AG09319 (cell line): ENCODE measurements at regions not wholly inside any gene's neighbourhood (a gene's known extent, or its start where the extent isn't known, plus 50 kb on each side); places are given as distances from the start of the nearest gene placed in this dataset.

ENCODE experiments used
- DNase-seq: peaks from one replicate; pipeline ENCODE4 v3.0.0-alpha.2; 2010; ENCODE audit warnings: low read depth; ENCODE audit errors: extremely low read depth
- TF ChIP-seq, protein P1 (sequence below): IDR thresholded peaks from 2 replicates; pipeline ENCODE4 v1.5.1; 2011; ENCODE audit warnings: low read depth, mild to moderate bottlenecking, inconsistent platforms, low read length, moderate library complexity

DNA sequence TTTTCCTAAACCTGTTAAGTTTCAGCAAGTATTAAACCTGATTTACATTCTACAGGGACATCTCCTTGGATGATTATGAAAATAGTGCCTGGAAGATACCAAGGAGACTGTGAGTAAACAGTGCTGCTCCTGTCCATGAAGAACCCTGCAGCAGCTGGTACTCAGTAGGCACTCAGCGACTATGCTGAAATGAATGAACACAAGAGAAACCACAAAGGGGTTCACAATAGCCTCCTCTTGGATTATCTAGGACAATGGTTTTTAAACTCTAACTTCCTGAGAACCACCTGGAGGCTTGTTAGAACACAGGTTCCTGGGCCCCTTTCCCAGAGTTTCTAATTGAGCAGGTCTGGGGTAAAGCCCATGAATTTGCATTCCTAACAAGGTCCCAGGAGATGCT is 488.4 kb upstream of the UBE2E2 start:
- DNase-seq: no peak
- TF ChIP-seq, protein P1, sequence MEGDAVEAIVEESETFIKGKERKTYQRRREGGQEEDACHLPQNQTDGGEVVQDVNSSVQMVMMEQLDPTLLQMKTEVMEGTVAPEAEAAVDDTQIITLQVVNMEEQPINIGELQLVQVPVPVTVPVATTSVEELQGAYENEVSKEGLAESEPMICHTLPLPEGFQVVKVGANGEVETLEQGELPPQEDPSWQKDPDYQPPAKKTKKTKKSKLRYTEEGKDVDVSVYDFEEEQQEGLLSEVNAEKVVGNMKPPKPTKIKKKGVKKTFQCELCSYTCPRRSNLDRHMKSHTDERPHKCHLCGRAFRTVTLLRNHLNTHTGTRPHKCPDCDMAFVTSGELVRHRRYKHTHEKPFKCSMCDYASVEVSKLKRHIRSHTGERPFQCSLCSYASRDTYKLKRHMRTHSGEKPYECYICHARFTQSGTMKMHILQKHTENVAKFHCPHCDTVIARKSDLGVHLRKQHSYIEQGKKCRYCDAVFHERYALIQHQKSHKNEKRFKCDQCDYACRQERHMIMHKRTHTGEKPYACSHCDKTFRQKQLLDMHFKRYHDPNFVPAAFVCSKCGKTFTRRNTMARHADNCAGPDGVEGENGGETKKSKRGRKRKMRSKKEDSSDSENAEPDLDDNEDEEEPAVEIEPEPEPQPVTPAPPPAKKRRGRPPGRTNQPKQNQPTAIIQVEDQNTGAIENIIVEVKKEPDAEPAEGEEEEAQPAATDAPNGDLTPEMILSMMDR: no peak

GRCh38 chr3:22720596-22720995 is 482.5 kb upstream of the UBE2E2 start:
- TF ChIP-seq, protein P1: no peak

GRCh38 chr3:22724420-22724819 is 478.7 kb upstream of the UBE2E2 start:
- TF ChIP-seq, protein P1: no peak
- DNase-seq: no peak

More at GRCh38 chr3:22720596-22720995, 482.5 kb upstream of the UBE2E2 start:
- no peak for DNase-seq

DNA sequence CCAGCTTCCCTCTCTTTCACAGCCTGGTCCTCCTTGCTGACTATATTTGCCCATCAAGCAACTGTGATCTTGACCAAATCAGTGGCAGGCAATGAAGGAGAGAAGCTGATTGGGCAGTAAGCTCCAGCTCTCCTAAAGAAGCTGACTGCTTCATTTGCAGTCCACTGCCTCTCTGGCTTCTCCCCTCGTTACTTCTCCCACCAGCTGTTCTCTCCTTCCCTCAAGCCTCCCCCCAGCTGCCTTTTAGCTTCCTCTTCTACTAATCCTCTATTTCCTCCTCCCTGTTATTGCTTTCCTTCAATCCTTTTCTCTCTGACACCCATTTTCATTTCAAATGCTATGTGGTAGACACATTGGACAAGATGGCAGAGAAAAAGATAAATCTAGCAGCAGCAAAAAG is 474.7 kb upstream of the UBE2E2 start:
- no peak for DNase-seq
- TF ChIP-seq, protein P1: no peak

- TF ChIP-seq, protein P1: no peak
- DNase-seq: no peak
These were observed 473.9 kb upstream of the UBE2E2 start for GRCh38 chr3:22729212-22729611.

DNA sequence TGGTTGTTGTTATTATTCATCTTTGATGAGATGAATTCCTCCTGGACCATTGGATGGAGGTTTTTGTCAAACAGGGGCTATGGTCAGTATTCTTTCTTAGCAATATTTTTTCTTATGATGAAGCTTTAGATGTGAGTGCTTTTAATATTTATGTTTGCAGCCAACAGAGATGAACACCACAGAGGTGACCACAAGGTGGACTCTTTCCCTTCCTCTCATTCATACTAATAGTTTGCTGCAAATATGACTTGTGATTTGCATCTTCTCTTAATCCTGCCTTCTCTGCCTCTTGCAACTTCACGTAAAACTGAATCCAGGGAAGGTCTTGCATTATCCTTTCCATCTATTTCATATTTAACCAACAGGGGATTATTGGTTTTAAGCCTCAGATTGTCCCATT is 473.1 kb upstream of the UBE2E2 start:
- TF ChIP-seq, protein P1: peak; percentile 1
- no peak for DNase-seq

DNA sequence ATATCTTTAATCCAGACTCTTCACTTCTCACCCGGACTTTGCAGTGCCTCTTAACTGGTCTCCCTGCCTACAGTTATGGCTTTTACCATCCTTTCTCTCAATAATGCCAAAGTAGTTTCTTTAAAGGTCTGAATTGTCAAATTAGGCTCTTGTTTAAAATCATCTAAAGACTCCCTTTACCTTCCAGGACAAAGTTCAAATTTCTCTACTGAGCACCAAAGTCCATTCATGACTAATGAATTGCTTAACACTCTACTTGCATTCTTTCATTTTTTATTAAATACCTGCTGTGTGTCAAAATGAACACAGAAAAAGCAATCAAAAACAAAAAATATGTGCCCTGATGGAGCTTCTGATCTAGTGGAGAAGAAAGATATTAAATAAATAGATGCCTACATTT is 472.4 kb upstream of the UBE2E2 start:
- TF ChIP-seq, protein P1: no peak
- no peak for DNase-seq
